ENCODE measurements at regions not wholly inside any gene's neighbourhood (a gene's known extent, or its start where the extent isn't known, plus 50 kb on each side); places are given as distances from the start of the nearest gene placed in this dataset.

DNA sequence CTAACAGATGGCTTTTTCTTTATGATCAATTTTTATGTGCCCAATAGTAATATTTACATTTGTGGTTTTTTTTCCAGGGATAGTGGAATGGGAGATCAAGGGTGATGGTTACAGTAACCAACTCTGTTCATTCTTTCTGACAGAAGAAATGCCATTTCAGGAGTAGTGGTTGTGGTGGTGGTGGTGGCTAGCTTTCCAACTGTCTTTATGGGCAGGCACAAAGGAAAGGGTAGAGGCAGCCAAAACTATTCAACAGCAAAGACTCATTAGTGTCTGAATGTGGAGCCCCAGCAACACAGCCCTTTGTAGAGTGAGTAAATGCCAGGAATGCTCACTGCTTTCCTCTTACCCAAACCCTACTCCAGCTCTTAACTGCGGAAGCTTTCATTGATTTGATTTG lies 227.7 kb downstream of the RND3 start:
- Histone ChIP-seq H4K20me1 (ENCODE audit: insufficient read depth) (no peaks in the 10 kb centered on the region), H3K27ac (no peak overlapping the region), H3F3A (ENCODE audit: insufficient read depth, low read depth) (no peaks in the 10 kb centered on the region), H3K79me2 (ENCODE audit: low read depth) (no peaks in the 10 kb centered on the region), H3K4me3 (no peak overlapping the region), H3K9me3 (ENCODE audit: insufficient read depth, low read depth) (no peaks in the 10 kb centered on the region), H3K27me3 (ENCODE audit: insufficient read depth, low read depth) (no peaks in the 10 kb centered on the region), H3K36me3 (ENCODE audit: low read depth) (no peaks in the 10 kb centered on the region), H3K4me1 (replicated peaks; ENCODE audit: insufficient read depth) (no peaks in the 10 kb centered on the region), H3K4me2 (no peak overlapping the region), H2AFZ (no peak overlapping the region), H3K9me2 (ENCODE audit: insufficient read depth) (no peaks in the 10 kb centered on the region)
- intact Hi-C loops (cut with micrococcal nuclease; ENCODE audit: unreplicated experiment): no loop called here
- TF ChIP-seq, protein P1, sequence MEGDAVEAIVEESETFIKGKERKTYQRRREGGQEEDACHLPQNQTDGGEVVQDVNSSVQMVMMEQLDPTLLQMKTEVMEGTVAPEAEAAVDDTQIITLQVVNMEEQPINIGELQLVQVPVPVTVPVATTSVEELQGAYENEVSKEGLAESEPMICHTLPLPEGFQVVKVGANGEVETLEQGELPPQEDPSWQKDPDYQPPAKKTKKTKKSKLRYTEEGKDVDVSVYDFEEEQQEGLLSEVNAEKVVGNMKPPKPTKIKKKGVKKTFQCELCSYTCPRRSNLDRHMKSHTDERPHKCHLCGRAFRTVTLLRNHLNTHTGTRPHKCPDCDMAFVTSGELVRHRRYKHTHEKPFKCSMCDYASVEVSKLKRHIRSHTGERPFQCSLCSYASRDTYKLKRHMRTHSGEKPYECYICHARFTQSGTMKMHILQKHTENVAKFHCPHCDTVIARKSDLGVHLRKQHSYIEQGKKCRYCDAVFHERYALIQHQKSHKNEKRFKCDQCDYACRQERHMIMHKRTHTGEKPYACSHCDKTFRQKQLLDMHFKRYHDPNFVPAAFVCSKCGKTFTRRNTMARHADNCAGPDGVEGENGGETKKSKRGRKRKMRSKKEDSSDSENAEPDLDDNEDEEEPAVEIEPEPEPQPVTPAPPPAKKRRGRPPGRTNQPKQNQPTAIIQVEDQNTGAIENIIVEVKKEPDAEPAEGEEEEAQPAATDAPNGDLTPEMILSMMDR (conservative IDR thresholded peaks at IDR 0.05): no peak
- no peak for TF ChIP-seq EZH2 (IDR thresholded peaks at IDR 0.05; ENCODE audit: low read depth)
- CTCF ChIA-PET: no interaction called here
- no peak for DNase-seq
- POLR2A ChIA-PET (ENCODE audit: unreplicated experiment): no interaction called here
- BruUV-seq (replicated peaks): no TSS peak

DNA sequence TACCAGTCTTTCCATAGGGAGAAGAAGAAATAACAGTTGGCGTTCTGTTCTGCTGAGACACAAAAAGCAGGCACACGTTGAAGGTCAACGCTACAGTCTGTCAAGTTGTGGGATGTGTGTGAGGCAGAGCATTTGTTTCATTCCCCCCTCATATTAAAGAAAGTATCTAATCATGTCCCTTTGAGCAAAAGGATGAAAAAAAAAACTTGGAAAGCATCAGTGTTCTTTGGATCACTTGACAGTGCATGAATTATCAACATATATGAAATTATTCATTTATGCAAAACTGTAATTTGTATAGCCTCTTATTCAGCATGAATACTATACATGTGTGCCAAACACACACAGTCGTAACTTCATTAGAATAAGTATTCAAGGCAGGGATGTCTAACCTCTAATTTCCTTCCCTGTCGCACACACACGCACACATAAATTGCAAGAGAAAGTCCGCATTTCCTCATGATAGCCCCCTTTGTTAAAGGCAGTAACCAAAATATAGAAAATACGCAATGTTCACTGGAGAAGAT lies 228.6 kb downstream of the RND3 start:
- intact Hi-C loops (cut with micrococcal nuclease; ENCODE audit: unreplicated experiment): no loop called here
- no peak for TF ChIP-seq EZH2 (IDR thresholded peaks at IDR 0.05; ENCODE audit: low read depth)
- TF ChIP-seq, protein P1 (conservative IDR thresholded peaks at IDR 0.05): no peak
- Histone ChIP-seq H3K4me1 (replicated peaks; ENCODE audit: insufficient read depth) (no peaks in the 10 kb centered on the region), H3K4me2 (no peak overlapping the region), H3K4me3 (no peak overlapping the region), H3K36me3 (ENCODE audit: low read depth) (no peaks in the 10 kb centered on the region), H3K27ac (no peak overlapping the region), H3K9me3 (ENCODE audit: insufficient read depth, low read depth) (no peaks in the 10 kb centered on the region), H2AFZ (no peak overlapping the region), H3K9me2 (ENCODE audit: insufficient read depth) (no peaks in the 10 kb centered on the region), H3K79me2 (ENCODE audit: low read depth) (no peaks in the 10 kb centered on the region), H3K27me3 (ENCODE audit: insufficient read depth, low read depth) (no peaks in the 10 kb centered on the region), H4K20me1 (ENCODE audit: insufficient read depth) (no peaks in the 10 kb centered on the region), H3F3A (ENCODE audit: insufficient read depth, low read depth) (no peaks in the 10 kb centered on the region)
- CTCF ChIA-PET: interaction anchor here (0.6 kb wide), 1 partner anchor 62 kb away, joined by 6 read pairs; no protein-coding TSS in a partner anchor
- POLR2A ChIA-PET (ENCODE audit: unreplicated experiment): no interaction called here
- BruUV-seq (replicated peaks): no TSS peak
- DNase-seq: no peak

GRCh38 chr2:150256736-150257135 lies 230.7 kb downstream of the RND3 start:
- no peak for TF ChIP-seq EZH2 (IDR thresholded peaks at IDR 0.05; ENCODE audit: low read depth)
- TF ChIP-seq, protein P1 (conservative IDR thresholded peaks at IDR 0.05): no peak
- ChIA-PET POLR2A (ENCODE audit: unreplicated experiment) (no interaction called here), CTCF (no interaction called here)
- BruUV-seq (replicated peaks): no TSS peak
- no peaks in the 10 kb centered on the region for H3K9me2 ChIP-seq (ENCODE audit: insufficient read depth)
- H3F3A ChIP-seq (ENCODE audit: insufficient read depth, low read depth): no peaks in the 10 kb centered on the region
- H3K9me3 ChIP-seq (ENCODE audit: insufficient read depth, low read depth): no peaks in the 10 kb centered on the region
- no peaks in the 10 kb centered on the region for H3K27me3 ChIP-seq (ENCODE audit: insufficient read depth, low read depth)
- no peak overlapping the region for H3K27ac ChIP-seq
- H2AFZ ChIP-seq: no peak overlapping the region
- no peak overlapping the region for H3K4me3 ChIP-seq
- intact Hi-C loops (cut with micrococcal nuclease; ENCODE audit: unreplicated experiment): no loop called here
- H4K20me1 ChIP-seq (ENCODE audit: insufficient read depth): no peaks in the 10 kb centered on the region
- no peaks in the 10 kb centered on the region for H3K4me1 ChIP-seq (replicated peaks; ENCODE audit: insufficient read depth)
- no peaks in the 10 kb centered on the region for H3K36me3 ChIP-seq (ENCODE audit: low read depth)
- no peaks in the 10 kb centered on the region for H3K79me2 ChIP-seq (ENCODE audit: low read depth)
- no peak for DNase-seq
- H3K4me2 ChIP-seq: no peak overlapping the region

Data from PC-9 (cell line).